ENCODE measurements at regions not wholly inside any gene's neighbourhood (a gene's known extent, or its start where the extent isn't known, plus 50 kb on each side); places are given as distances from the start of the nearest gene placed in this dataset.

GRCh38 chr20:60180986-60181385 is 222.8 kb downstream of the CDH26 start:
- TF ChIP-seq CTCF (IDR thresholded peaks at IDR 0.05; ENCODE audit: control extremely low read depth in 1 of 3, insufficient read depth in 1 of 3, low read depth in 1 of 3, low read length in 3 of 3) (no peak), CHD2 (IDR thresholded peaks at IDR 0.05; ENCODE audit: low read length) (no peak), RNF2 (IDR thresholded peaks at IDR 0.05; ENCODE audit: borderline replicate concordance, low read depth, low read length, missing control alignments, poor library complexity, severe bottlenecking) (no peak), CREB1 (IDR thresholded peaks at IDR 0.05) (no peak), SUZ12 (IDR thresholded peaks at IDR 0.05; ENCODE audit: low read length) (no peak)

Data from H1 (cell line).